Calu3 (cell line): ENCODE measurements at regions not wholly inside any gene's neighbourhood (a gene's known extent, or its start where the extent isn't known, plus 50 kb on each side); places are given as distances from the start of the nearest gene placed in this dataset.

Experiments used
- BruUV-seq: library from RNA; stranded (reverse); fragments of 400-500 nt; replicated peaks from 2 replicates; lab custom pipeline; 2021; lab: Mats Ljungman, UMichigan
- CTCF ChIA-PET: fragments of 300-600 bp; sonication (Branson Sonifier 250); formaldehyde crosslinking; loops from one replicate; lab custom pipeline; 2022; ENCODE audit warnings: antibody characterized with exemption; lab: Charles Lee
- DNase-seq: peaks from one replicate; pipeline ENCODE4 v3.0.0; 2022
- H3K27ac Mint-ChIP-seq: one replicate; pipeline ENCODE4 v1.8.0; 2022; ENCODE audit warnings: mixed read lengths; ENCODE audit not compliant: unreplicated experiment
- H3K27me3 Mint-ChIP-seq: one replicate; pipeline ENCODE4 v1.8.0; 2022; ENCODE audit warnings: mixed read lengths; ENCODE audit not compliant: unreplicated experiment
- H3K36me3 Mint-ChIP-seq: one replicate; pipeline ENCODE4 v1.8.0; 2022; ENCODE audit warnings: mild to moderate bottlenecking, moderate library complexity, mixed read lengths; ENCODE audit not compliant: insufficient read depth, unreplicated experiment
- H3K4me1 Mint-ChIP-seq: one replicate; pipeline ENCODE4 v1.8.0; 2022; ENCODE audit warnings: mild to moderate bottlenecking, low read depth, mixed read lengths; ENCODE audit not compliant: unreplicated experiment
- H3K4me3 Mint-ChIP-seq: one replicate; pipeline ENCODE4 v1.8.0; 2022; ENCODE audit warnings: mild to moderate bottlenecking, low read depth, moderate library complexity, mixed read lengths; ENCODE audit not compliant: unreplicated experiment
- H3K9me3 Mint-ChIP-seq: one replicate; pipeline ENCODE4 v1.8.0; 2022; ENCODE audit warnings: low read depth, mixed read lengths; ENCODE audit not compliant: unreplicated experiment
- intact Hi-C: fragments of 100-400 bp; cut with micrococcal nuclease; formaldehyde crosslinking; loops from one replicate; pipeline ENCODE4 v1.10.0; 2022; ENCODE audit not compliant: unreplicated experiment
- TF ChIP-seq, protein P1 (sequence below): fragments of 200-600 bp; IDR thresholded peaks from one replicate; pipeline ENCODE4 v1.8.0; 2022; ENCODE audit warnings: antibody characterized with exemption; ENCODE audit not compliant: unreplicated experiment

DNA sequence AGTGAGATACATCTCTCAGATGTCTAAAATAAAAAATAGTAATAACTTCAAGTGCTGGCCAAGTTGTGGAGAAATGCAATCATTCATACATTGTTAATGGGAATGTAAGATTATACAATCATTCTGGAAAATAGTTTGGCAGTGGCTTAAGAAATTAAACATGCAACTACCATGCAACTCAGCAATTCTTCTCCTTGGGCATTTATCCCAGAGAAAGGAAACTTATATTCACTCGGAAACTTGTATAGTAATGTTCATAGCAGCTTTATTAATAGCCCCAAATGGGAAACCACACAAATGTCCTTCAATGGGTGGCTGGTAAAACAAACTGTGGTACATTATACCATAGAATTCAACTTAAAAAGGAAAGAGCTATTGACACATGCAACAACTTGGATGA is 274.0 kb upstream of the SPRED2 start:
- intact Hi-C loops: no loop called here
- no peaks in the 10 kb centered on the region for H3K27me3 Mint-ChIP-seq
- peaks cover 37% of the 10 kb centered on the region for H3K4me1 Mint-ChIP-seq
- no TSS peak for BruUV-seq
- no peak overlapping the region for H3K27ac Mint-ChIP-seq
- H3K36me3 Mint-ChIP-seq: no peaks in the 10 kb centered on the region
- CTCF ChIA-PET: no interaction called here
- no peak for DNase-seq
- H3K9me3 Mint-ChIP-seq: peaks cover 7% of the 10 kb centered on the region
- no peak overlapping the region for H3K4me3 Mint-ChIP-seq
- TF ChIP-seq, protein P1, sequence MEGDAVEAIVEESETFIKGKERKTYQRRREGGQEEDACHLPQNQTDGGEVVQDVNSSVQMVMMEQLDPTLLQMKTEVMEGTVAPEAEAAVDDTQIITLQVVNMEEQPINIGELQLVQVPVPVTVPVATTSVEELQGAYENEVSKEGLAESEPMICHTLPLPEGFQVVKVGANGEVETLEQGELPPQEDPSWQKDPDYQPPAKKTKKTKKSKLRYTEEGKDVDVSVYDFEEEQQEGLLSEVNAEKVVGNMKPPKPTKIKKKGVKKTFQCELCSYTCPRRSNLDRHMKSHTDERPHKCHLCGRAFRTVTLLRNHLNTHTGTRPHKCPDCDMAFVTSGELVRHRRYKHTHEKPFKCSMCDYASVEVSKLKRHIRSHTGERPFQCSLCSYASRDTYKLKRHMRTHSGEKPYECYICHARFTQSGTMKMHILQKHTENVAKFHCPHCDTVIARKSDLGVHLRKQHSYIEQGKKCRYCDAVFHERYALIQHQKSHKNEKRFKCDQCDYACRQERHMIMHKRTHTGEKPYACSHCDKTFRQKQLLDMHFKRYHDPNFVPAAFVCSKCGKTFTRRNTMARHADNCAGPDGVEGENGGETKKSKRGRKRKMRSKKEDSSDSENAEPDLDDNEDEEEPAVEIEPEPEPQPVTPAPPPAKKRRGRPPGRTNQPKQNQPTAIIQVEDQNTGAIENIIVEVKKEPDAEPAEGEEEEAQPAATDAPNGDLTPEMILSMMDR: no peak

DNA sequence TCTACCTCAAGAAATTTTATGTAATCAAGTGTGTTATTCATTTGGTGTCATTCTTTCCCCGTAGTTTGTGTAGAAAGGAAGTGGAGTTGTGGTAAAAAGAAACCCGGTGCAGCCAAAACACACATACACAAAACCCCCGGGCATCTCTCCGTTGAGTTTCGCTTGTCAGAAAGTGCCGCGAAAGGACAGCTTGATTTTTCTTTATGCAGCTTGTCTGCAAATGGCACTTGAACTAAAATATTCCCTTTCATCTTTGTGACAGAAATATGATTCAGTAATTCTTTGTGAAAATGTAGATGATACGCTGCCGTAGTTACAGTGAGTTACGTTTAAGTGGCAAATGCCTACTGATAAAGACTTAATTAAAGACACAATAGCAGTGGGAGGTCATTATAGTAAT is 268.8 kb upstream of the SPRED2 start:
- BruUV-seq: no TSS peak
- DNase-seq: no peak

DNA sequence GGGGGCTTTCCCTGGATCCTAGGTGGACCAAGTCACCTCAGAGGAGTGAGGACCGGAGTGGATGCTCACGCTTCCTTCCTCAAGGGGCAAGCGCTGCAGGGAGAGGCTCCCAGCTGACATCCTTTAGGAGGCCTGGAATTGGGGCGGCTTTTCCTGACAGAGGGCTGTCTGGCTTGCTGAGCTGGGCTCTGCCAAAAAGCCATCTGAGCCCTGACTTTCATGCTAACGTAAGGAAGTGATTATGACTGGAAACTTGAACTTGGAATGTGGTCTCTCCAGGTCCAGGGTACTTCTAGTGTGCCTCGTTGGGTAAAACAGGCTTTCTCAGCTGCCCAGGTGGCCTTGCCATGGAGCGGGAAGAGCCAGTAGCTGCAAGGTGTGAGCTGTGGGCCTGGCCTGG is 268.3 kb upstream of the SPRED2 start:
- Mint-ChIP-seq H3K36me3 (no peaks in the 10 kb centered on the region), H3K27ac (no peak overlapping the region), H3K4me1 (no peaks in the 10 kb centered on the region), H3K4me3 (no peak overlapping the region), H3K9me3 (peaks cover 2% of the 10 kb centered on the region), H3K27me3 (peaks cover 15% of the 10 kb centered on the region)
- TF ChIP-seq, protein P1: no peak
- no TSS peak for BruUV-seq
- CTCF ChIA-PET: interaction anchor here (1.4 kb wide), 1 partner anchor 10 kb away, joined by 3 read pairs; no protein-coding TSS in a partner anchor
- no peak for DNase-seq
- intact Hi-C loops: no loop called here

More for the DNA sequence above, 268.8 kb upstream of the SPRED2 start:
- CTCF ChIA-PET: interaction anchor here (1.4 kb wide), 1 partner anchor 9 kb away, joined by 3 read pairs; no protein-coding TSS in a partner anchor
- Mint-ChIP-seq H3K27ac (no peak overlapping the region), H3K4me3 (no peak overlapping the region), H3K27me3 (peaks cover 15% of the 10 kb centered on the region), H3K4me1 (no peaks in the 10 kb centered on the region), H3K9me3 (peaks cover 2% of the 10 kb centered on the region), H3K36me3 (no peaks in the 10 kb centered on the region)
- intact Hi-C loops: no loop called here
- TF ChIP-seq, protein P1: no peak

DNA sequence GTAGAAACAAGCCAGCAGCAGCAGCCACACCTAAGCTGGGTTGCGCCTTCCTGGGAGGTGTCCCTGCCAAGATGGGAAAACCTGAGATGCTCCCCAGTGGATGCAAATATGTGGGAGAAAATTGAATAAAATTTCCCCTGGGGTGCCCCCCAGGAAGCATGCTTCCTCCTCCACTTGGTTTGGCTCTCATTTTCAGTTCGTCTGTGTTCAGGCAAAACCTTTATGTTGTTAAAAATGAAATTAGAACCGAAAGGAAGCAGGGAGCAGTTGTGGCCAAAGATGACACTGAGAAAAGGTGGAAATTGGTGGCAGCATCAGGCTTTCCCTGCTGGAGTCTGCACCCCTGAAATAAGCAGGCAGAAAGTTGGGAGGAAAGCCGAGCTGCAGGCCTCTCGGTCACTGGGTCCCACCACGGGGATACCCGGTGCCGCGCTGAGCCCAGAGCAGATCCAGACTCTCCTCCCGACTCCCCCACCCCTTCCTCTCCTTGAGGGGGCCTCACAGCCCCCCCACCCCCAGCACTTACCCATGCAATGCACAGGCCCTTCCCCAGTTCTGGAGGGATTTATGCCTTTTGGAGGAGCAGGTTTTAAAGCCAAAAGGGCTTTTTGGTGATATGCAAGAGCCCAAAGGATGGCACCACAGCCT is 267.7 kb upstream of the SPRED2 start:
- BruUV-seq: no TSS peak
- no peaks in the 10 kb centered on the region for H3K4me1 Mint-ChIP-seq
- intact Hi-C loops: no loop called here
- no peak overlapping the region for H3K27ac Mint-ChIP-seq
- no peaks in the 10 kb centered on the region for H3K36me3 Mint-ChIP-seq
- H3K9me3 Mint-ChIP-seq: no peaks in the 10 kb centered on the region
- H3K27me3 Mint-ChIP-seq: peaks cover 17% of the 10 kb centered on the region
- TF ChIP-seq, protein P1: no peak
- H3K4me3 Mint-ChIP-seq: no peak overlapping the region
- DNase-seq: no peak
- CTCF ChIA-PET: interaction anchor here (0.6 to 1.4 kb wide), 2 partner anchors 10 to 73 kb away, joined by 3 read pairs; no protein-coding TSS in a partner anchor
